Progenitor cell of endocrine pancreas (in vitro differentiated cells): ENCODE measurements at regions not wholly inside any gene's neighbourhood (a gene's known extent, or its start where the extent isn't known, plus 50 kb on each side); places are given as distances from the start of the nearest gene placed in this dataset.

Experiments
- DNase-seq: peaks from one replicate; pipeline ENCODE4 v3.0.0; 2021; ENCODE audit warnings: low spot score; ENCODE audit not compliant: unreplicated experiment
- H3K27ac Mint-ChIP-seq: 2 replicates; pipeline ENCODE4 v1.8.0; 2021; ENCODE audit warnings: mild to moderate bottlenecking, moderate library complexity, mixed read lengths
- H3K27me3 Mint-ChIP-seq: 2 replicates; pipeline ENCODE4 v1.8.0; 2021; ENCODE audit warnings: mixed read lengths
- H3K36me3 Mint-ChIP-seq: 2 replicates; pipeline ENCODE4 v1.8.0; 2022; ENCODE audit warnings: mixed read lengths; ENCODE audit not compliant: insufficient read depth
- H3K4me1 Mint-ChIP-seq: 2 replicates; pipeline ENCODE4 v1.8.0; 2021; ENCODE audit warnings: low read depth, mixed read lengths
- H3K4me3 Mint-ChIP-seq: 2 replicates; pipeline ENCODE4 v1.8.0; 2021; ENCODE audit warnings: low read depth, mild to moderate bottlenecking, moderate library complexity, mixed read lengths
- H3K9me3 Mint-ChIP-seq: 2 replicates; pipeline ENCODE4 v1.8.0; 2021; ENCODE audit warnings: low read depth, mixed read lengths
- TF ChIP-seq, protein P1 (sequence below): fragments of 200-600 bp; sonication (generic); IDR thresholded peaks from one replicate; pipeline ENCODE4 v1.5.0; 2021; ENCODE audit warnings: antibody characterized with exemption, mild to moderate bottlenecking; ENCODE audit not compliant: unreplicated experiment

DNA sequence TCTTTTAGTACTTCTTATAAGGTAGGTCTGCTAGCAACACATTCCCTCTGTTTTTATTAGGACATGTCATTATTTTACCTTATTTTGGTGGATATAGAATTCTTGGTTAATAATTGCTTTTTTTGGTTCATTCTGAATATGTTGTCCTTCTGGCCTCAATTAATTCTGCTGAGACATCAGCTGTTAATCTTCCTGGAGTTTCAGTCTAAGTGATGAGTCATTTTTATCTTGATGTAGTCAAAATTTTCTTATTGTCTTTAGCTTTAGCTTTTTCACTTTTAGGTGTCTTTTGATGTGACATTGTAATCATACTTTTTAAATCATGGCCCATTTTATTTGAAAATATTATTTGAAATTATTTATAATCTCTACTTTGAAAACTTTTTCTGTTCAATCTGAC, 104.9 kb upstream of the PMCH start:
- TF ChIP-seq, protein P1, sequence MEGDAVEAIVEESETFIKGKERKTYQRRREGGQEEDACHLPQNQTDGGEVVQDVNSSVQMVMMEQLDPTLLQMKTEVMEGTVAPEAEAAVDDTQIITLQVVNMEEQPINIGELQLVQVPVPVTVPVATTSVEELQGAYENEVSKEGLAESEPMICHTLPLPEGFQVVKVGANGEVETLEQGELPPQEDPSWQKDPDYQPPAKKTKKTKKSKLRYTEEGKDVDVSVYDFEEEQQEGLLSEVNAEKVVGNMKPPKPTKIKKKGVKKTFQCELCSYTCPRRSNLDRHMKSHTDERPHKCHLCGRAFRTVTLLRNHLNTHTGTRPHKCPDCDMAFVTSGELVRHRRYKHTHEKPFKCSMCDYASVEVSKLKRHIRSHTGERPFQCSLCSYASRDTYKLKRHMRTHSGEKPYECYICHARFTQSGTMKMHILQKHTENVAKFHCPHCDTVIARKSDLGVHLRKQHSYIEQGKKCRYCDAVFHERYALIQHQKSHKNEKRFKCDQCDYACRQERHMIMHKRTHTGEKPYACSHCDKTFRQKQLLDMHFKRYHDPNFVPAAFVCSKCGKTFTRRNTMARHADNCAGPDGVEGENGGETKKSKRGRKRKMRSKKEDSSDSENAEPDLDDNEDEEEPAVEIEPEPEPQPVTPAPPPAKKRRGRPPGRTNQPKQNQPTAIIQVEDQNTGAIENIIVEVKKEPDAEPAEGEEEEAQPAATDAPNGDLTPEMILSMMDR = no peak
- Mint-ChIP-seq H3K27ac (no peak overlapping the region), H3K36me3 (no peaks in the 10 kb centered on the region), H3K9me3 (peaks cover 3% of the 10 kb centered on the region), H3K4me3 (no peak overlapping the region), H3K27me3 (no peaks in the 10 kb centered on the region), H3K4me1 (no peaks in the 10 kb centered on the region)
- no peak for DNase-seq

DNA sequence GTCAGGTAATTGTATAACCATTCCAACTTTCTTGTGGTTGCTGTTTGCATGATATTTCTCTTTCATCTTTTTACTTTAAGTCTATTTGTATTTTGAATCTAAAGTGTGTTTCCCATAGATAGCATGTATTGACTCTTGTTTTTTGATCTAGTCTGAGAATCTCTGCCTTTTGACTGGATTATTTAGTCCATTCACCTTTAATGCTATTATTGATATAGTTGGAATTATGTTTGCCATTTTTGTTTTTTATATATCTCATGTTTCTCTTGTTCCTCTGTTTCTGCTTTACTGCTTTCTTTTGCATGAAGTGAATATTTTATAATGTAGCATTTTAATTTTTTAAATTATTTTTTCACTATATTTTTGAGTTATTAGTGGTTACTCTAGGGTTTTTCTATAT, 103.9 kb upstream of the PMCH start:
- Mint-ChIP-seq H3K36me3 (no peaks in the 10 kb centered on the region), H3K4me1 (no peaks in the 10 kb centered on the region), H3K9me3 (no peaks in the 10 kb centered on the region), H3K4me3 (no peak overlapping the region), H3K27ac (no peak overlapping the region), H3K27me3 (no peaks in the 10 kb centered on the region)
- no peak for DNase-seq
- TF ChIP-seq, protein P1 = no peak

DNA sequence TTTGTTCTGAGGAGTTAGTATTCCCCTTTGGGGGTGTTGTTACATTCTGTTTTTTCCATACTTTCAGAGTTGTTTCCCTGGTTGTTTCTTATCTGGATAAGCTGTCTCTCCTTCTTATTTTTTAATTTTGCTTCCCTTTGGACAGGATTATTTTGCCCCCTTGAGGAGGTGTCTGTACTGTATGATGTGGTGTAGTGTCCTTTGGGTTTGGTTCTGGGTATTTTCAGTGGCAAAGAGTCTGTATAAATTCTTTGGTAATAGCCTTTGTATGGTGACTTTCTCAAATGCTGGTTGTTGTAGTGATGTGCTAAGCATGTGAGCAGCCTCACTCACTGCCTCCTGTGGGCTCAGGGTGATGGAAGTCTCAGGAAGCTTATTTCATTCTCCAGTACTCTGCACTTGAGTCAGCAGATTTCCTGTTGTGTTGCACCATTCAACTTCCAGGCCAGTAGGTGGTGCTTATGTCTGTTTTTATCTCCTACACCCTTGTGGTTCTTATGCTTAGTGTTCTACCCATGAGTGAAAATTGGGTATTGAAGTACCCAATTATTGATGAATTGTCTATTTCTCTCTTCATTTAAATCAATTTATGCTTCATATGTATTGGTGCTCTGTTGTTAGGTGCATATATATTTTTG, 103.3 kb upstream of the PMCH start:
- H3K4me3 Mint-ChIP-seq = no peak overlapping the region
- no peak for DNase-seq
- H3K4me1 Mint-ChIP-seq = no peaks in the 10 kb centered on the region
- no peaks in the 10 kb centered on the region for H3K9me3 Mint-ChIP-seq
- H3K27me3 Mint-ChIP-seq = no peaks in the 10 kb centered on the region
- no peak overlapping the region for H3K27ac Mint-ChIP-seq
- TF ChIP-seq, protein P1 = peak; percentile 34
- H3K36me3 Mint-ChIP-seq = no peaks in the 10 kb centered on the region

DNA sequence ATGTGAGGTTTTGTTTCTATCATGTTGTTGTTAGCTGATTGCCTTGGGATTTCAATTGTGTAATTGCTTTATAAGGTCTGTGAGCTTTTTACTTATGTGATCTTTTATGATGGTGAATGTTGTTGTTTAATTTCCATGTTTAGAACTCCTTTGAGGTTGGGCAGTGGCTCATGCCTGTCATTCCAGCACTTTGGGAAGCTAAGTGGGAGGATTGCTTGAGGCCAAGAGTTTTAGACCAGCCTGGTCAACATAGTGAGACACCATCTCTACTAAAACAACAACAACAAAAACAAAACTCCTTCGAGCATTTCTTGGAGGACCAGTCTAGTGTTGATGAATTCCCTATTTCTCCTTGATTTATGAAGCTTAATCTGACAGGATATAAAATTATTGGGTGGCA, 102.1 kb upstream of the PMCH start:
- TF ChIP-seq, protein P1 = no peak
- Mint-ChIP-seq H3K4me1 (no peaks in the 10 kb centered on the region), H3K27ac (no peak overlapping the region), H3K36me3 (no peaks in the 10 kb centered on the region), H3K4me3 (no peak overlapping the region), H3K27me3 (no peaks in the 10 kb centered on the region), H3K9me3 (no peaks in the 10 kb centered on the region)
- DNase-seq = no peak

DNA sequence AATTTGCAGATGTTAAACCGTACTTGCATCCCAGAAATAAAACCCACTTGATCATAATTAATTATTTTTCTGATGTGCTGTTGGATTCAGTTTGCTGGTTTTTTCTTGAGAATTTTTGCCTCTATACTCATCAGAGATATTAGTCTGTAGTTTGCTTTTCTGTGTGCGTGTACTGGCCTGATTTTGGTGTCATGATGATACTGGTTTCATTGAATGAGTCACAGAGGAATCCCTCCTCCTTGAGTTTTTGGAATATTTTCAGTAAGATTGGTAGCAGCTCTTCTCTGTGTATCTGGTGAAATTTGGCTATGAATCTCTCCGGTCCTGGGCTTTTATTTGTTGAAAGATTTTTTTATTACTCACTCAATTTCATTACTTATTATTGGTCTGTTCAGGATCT, 100.4 kb upstream of the PMCH start:
- Mint-ChIP-seq H3K9me3 (no peaks in the 10 kb centered on the region), H3K27me3 (no peaks in the 10 kb centered on the region), H3K27ac (no peak overlapping the region), H3K4me3 (no peak overlapping the region), H3K36me3 (no peaks in the 10 kb centered on the region), H3K4me1 (no peaks in the 10 kb centered on the region)
- TF ChIP-seq, protein P1 = no peak
- DNase-seq = no peak
